CD4-positive, alpha-beta T cell treated with Interleukin-6 at 100 ng/mL for 8 hours (primary cell): ENCODE measurements at regions not wholly inside any gene's neighbourhood (a gene's known extent, or its start where the extent isn't known, plus 50 kb on each side); places are given as distances from the start of the nearest gene placed in this dataset.
"Not testable (repeated sequence)": the region's sequence is repeated elsewhere in the genome, so short reads cannot be mapped to it uniquely, and the experiment has no call there.

Experiments
- DNase-seq: peaks from one replicate; pipeline ENCODE4 v3.0.0-alpha.2; 2020; ENCODE audit warnings: mixed read lengths, low spot score

DNA sequence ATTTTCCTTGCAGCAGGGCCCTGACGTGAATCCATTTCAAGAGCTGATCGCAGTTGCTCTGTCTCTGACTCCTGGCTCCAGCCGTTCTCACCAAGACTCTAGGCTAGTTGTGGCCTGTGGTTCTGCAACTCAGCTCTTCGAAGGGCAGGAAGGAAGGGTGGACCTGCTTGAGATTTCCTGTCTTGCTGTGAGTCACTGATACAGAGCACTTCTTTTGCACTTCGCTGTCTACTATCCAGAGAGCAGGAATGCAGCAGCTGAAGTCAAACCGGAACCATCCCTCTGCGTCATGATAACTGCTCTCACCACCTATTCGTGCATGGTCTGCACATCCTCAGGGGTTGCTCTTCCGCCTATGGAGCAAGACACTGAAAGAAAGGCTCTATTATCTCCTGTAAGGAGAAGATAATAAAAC lies 59.7 kb downstream of the RAP2B start:
- peak; percentile 93 for DNase-seq

- DNase-seq, result not testable (repeated sequence)
Observed at GRCh38 chr3:153226877-153227276, 64.9 kb downstream of the RAP2B start.

DNA sequence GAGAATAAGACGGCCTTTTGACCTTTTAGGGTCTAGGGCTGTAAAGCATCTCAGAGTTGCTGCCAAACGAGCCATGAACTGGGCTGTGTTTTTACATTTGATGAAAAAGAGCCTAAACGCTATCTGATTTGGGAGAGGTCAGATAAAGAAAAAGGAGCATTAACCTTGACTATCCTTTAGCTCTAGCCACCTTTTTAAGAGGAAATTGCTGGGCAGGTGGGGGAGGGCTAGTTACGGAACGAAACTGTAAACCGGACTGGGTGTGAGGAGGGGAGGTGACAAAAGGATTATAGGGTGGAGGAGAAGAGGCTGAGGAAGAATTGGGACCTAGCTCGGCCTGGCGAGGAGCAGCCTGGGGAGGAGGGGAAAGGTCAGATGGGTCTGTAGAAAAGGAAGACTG lies 68.4 kb downstream of the RAP2B start:
- DNase-seq, result not testable (repeated sequence)

DNA sequence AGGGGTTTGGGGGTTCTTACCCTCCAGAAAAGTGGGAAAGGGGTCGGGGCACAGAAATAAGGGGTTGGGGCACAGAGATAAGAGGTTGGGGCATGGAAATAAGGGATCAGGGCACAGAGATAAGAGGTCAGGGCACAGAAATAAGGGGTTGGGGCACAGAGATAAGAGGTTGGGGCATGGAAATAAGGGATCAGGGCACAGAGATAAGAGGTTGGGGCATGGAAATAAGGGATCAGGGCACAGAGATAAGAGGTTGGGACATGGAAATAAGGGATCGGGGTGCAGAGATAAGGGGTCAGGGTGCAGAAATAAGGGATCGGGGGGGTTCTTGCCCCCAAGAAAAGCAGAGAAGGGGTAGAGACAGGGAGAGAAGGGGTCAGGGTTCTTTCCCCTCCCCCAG lies 69.2 kb downstream of the RAP2B start:
- DNase-seq, result not testable (repeated sequence)

GRCh38 chr3:153232050-153232752 lies 70.2 kb downstream of the RAP2B start:
- not testable (repeated sequence) for DNase-seq

GRCh38 chr3:153232851-153233271 lies 70.8 kb downstream of the RAP2B start:
- no peak for DNase-seq

GRCh38 chr3:153233986-153234385 lies 72.0 kb downstream of the RAP2B start:
- DNase-seq, result no peak

DNA sequence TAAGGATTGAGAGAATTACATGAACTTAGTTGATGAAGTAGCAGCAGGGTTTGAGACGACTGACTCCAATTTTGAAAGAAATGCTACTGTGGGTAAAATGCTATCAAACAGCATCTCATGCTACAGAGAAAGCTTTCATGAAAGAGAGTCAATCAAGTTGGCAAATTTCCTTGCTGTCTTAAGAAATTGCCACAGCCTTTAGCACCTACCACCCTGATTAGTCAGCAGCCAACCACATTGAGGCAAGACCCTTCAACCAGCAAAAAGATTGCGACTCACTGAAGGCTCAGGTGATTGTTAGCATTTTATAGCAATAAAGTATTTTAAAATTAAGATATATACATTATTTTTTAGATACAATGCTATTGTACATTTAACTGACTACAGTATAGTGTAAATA lies 80.9 kb downstream of the RAP2B start:
- DNase-seq, result no peak

DNA sequence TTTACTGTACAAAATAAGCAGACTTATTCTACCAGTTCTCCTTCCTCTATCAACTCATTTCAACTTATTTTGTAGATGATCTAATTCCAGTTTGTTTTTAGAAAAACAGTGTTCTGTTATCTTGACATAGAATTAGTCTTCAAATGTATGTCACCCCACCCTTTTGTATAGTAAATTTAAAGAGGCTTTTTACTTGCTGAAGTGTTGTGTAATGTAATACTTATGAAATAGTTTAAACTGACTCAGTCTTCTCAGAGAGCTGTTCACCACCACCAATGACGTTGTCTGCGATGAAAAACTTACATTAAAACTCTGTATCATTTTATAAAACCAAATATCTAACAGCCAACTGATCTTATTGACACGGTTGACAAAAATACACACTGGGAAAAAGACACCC lies 82.9 kb downstream of the RAP2B start:
- DNase-seq, result no peak

- no peak for DNase-seq
Observed at GRCh38 chr3:153245661-153246060, 83.6 kb downstream of the RAP2B start.

DNA sequence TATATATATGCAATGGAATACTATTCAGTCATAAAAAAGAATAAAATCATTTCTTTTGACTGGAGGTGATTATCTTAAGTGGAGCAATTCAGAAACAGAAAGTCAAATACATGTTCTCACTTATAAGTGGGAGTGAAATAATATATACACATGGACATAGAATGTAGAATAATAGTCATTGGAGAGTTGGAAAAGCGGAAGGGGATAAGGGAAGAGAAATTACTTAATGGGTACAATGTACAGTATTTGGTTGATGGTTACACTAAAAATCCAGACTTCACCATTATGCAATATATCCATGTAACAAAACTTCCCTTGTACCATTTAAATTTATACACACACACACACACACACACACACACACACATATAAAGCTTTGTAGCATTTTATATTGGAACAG lies 84.3 kb downstream of the RAP2B start:
- no peak for DNase-seq

- DNase-seq, result no peak
Observed at GRCh38 chr3:153246806-153247205, 84.8 kb downstream of the RAP2B start.

- no peak for DNase-seq
Observed at GRCh38 chr3:153247331-153248330, 85.6 kb downstream of the RAP2B start.

DNA sequence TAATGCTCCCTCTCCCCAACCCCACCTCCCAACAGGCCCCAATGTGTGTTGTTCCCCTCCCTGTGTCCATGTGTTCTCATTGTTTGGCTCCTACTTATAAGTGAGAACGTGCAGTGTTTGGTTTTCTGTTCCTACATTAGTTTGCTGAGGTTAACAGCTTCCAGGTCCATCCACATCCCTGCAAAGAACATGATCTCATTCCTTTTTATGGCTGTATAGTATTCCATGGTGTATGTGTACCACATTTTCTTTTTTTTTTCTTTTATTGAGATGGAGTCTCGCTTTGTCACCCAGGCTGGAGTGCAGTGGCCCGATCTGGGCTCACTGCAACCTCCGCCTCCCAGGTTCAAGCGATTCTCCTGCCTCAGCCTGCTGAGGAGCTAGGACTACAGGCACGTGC lies 86.8 kb downstream of the RAP2B start:
- DNase-seq, result not testable (repeated sequence)

GRCh38 chr3:153249906-153250305 lies 87.9 kb downstream of the RAP2B start:
- DNase-seq, result no peak

- DNase-seq, result no peak
Observed at GRCh38 chr3:153250446-153250845, 88.4 kb downstream of the RAP2B start.

GRCh38 chr3:153252963-153253362 lies 90.9 kb downstream of the RAP2B start:
- DNase-seq, result no peak

DNA sequence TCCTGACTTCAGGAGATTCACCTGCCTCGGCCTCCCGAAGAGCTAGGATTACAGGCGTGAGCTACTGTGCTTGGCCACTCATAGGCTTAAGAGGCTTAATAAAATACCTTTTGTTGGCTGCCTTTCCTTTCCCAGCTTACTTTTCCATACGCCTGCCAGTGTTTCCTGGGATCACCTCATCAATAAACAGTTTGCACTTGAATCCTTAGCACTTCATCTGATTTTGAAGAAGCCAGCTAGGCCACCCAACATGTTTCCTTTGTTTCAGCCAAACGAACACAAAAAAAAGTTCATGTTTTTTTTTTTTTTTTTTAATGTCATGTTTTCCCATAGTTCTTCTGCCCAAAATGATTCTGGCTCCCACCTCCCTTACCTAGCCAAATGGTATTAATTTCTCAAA lies 92.3 kb downstream of the RAP2B start:
- DNase-seq, result no peak

DNA sequence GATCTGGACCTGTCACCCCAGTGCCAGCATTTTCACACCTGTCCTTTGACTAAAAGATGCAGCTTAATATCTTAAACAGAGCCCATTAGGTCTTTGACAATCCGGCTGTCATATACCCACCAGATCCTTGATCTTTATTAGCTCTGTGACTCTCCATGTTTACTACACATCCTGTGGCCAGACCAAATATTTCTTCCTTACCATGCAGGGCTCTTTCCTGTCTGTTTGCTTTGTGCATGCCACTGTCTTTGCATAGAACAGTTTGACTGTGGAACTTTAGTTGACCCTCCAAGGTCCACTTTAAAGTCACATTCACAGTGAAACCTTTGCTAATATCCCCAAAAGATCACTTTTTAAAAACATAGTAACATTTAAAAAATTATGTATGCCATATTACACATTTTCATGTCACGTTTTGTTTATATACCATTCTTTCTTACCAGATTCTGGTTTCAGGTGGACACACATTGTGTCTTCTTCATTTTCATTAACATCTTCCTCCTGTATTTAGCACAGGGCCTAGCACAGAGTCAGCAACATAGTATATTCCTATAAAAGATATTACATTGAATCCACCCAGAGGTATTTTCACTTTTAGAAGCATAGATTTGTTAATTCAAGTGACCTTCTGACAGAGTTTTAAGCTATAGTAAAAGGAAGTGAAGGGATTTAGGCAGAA lies 95.8 kb downstream of the RAP2B start:
- DNase-seq, result no peak

- no peak for DNase-seq
Observed at GRCh38 chr3:153259956-153260355, 97.9 kb downstream of the RAP2B start.

- DNase-seq, result no peak
Observed at GRCh38 chr3:153260681-153261080, 98.7 kb downstream of the RAP2B start.

GRCh38 chr3:153266619-153267018 lies 104.6 kb downstream of the RAP2B start:
- DNase-seq, result no peak
